Spleen (tissue), 7 donors: ENCODE measurements at regions not wholly inside any gene's neighbourhood (a gene's known extent, or its start where the extent isn't known, plus 50 kb on each side); places are given as distances from the start of the nearest gene placed in this dataset.
"Not testable (repeated sequence)": the region's sequence is repeated elsewhere in the genome, so short reads cannot be mapped to it uniquely, and the experiment has no call there.

ENCODE experiments used
- POLR2A ChIP-seq, 3 donors: fragments of 450-650 bp; IDR thresholded peaks; one replicate each; pipeline ENCODE4 v1.5.1; 2017; ENCODE audit warnings: antibody characterized with exemption in 3 of 3, mild to moderate bottlenecking in 1 of 3
- TF ChIP-seq, protein P1 (sequence below), 11 experiments: fragments of 200-600 bp in 7 of 11; fragments of 450-650 bp in 4 of 11; sonication (generic) in 4 of 11; IDR thresholded peaks in 8 of 11; conservative IDR thresholded peaks in 3 of 11; 1 replicate in 7 of 11; 2 replicates in 4 of 11; pipeline versions ENCODE4 v1.4.0 to v1.8.0; 2016 to 2021; ENCODE audit warnings: antibody characterized with exemption in 11 of 11, inconsistent platforms in 4 of 11, mild to moderate bottlenecking in 1 of 11
- donor health status: DM: no; HTN: no; CAD: no; lungs with moderate emphysema.
- donor health status: DM: no; HTN: no; CAD: no.
- donor health status: DM: no; HTN: no; CAD: no.

DNA sequence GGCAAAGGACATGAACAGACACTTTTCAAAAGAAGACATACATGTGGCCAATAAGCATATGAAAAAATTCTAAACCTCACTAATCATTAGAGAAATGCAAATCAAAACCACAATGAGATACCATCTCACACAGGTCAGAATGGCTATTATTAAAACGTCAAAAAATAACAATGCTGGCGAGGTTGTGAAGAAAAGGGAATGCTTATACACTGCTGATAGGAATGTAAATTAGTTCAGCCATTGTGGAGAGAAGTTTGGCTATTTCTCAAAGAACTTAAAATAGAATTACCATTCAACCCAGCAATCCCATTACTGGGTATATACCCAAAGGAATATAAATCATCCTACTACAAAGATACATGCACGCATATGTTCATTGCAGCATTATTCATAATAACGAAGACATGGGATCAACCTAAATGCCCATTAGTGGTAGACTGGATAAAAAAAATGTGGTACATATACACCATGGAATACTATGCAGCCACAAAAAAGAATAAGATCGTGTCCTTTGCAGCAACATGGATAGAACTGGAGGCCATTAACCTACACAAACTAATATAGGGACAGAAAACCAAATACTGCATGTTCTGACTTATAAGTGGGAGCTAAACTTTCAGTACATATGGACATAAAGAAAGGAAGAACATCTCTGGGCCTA lies 101.7 kb downstream of the KLF5 start:
- TF ChIP-seq, protein P1, sequence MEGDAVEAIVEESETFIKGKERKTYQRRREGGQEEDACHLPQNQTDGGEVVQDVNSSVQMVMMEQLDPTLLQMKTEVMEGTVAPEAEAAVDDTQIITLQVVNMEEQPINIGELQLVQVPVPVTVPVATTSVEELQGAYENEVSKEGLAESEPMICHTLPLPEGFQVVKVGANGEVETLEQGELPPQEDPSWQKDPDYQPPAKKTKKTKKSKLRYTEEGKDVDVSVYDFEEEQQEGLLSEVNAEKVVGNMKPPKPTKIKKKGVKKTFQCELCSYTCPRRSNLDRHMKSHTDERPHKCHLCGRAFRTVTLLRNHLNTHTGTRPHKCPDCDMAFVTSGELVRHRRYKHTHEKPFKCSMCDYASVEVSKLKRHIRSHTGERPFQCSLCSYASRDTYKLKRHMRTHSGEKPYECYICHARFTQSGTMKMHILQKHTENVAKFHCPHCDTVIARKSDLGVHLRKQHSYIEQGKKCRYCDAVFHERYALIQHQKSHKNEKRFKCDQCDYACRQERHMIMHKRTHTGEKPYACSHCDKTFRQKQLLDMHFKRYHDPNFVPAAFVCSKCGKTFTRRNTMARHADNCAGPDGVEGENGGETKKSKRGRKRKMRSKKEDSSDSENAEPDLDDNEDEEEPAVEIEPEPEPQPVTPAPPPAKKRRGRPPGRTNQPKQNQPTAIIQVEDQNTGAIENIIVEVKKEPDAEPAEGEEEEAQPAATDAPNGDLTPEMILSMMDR (IDR thresholded peaks at IDR 0.05 in 8 of 11, conservative IDR thresholded peaks at IDR 0.05 in 3 of 11): not testable (repeated sequence)
- TF ChIP-seq POLR2A (IDR thresholded peaks at IDR 0.05): not testable (repeated sequence)
